SKM-1 treated with dmso at 0.1 percent for 144 hours (cell line): ENCODE measurements at regions not wholly inside any gene's neighbourhood (a gene's known extent, or its start where the extent isn't known, plus 50 kb on each side); places are given as distances from the start of the nearest gene placed in this dataset.

Experiments
- DNase-seq: peaks from one replicate; lab custom pipeline; 2025; ENCODE audit not compliant: unreplicated experiment; lab: John Stamatoyannopoulos, UW

DNA sequence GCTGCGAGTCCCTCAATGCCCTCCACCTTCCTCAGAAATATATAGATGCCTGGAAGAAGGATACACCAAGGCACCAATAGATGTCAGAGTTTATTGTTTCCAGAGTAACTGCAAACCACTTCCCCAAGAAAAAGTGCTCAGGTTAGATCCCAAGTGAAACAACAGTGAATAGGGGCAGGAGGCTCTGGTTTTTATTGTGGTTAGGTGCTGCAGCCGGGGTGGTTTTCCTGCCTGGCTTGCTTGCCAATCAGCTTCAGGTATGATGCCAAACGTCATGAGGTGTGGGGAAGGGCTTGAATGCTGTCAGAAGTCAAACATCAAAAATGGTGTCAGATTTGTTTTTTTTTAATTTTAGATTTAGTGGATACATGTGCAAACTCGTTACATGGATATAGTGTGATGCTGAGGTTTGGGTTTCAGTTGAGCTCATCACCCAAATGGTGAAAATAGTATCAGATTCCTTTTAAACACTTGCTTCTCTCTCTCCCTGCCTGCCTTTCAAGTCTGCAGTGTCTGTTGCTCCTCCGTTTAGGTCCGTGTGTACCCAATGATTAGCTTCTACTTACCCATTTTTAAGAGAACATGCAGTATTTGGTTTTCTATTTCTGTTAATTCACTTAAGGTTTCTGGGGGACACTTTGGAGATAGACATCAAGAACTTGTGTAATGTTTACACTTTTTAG lies 1317.0 kb downstream of the MRPL39 start:
- no peak for DNase-seq

DNA sequence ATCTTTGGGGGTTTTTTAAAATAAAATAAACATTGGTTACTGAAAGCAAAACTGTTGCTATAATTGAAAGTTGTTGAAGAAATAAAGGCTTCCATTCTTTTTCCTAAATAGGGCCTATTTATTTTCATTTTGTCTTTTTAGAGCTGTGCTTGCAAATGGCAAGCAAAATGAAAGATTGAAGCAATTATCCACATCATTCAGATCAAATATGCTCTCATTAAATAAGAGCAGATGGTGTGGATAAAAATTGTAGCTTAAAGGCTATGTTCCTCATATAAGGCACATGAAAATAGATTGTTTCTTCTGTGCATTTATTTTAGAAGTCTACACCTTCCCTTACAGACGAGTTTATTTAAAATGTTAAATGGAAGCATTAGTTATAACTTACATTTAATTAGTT lies 1317.7 kb downstream of the MRPL39 start:
- no peak for DNase-seq

DNA sequence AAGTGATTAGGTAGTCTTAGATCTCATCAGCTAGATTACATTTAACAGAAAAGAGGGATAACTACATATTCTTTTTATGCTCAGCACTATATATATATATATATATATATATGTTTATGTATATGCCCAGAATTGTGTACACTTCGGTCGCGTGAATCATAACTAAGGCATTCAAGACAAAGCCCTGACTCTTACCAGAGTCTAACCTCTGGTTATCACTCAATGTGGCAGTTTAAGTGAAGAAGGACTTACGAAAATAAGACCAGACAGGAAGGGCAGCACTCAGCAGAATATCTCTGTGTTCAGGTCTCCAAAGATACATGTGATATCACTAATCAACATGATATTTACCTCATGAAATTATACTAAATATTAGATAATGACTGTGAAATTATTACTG lies 1326.7 kb downstream of the MRPL39 start:
- DNase-seq, result no peak

DNA sequence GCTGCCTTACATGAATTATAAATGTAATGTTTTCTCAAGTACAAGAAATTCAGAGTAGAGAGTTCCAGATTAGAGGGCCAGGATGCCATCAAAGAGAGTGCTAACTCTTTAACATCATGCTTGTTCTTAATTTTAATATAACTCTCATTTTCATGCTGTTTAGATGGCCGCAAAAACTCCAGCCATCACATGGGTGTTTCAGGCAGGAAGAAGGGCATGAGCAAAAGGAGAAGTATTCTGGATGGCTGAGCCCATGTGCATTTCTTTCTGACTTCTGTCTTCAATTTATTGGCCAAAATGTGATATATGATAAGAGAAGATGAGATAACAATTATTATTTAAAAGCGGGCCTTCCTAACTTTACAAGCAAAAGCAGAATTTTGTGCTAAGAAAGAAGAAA lies 1328.6 kb downstream of the MRPL39 start:
- DNase-seq, result no peak

- no peak for DNase-seq
Measured at GRCh38 chr21:24276204-24276603, 1331.1 kb downstream of the MRPL39 start.

DNA sequence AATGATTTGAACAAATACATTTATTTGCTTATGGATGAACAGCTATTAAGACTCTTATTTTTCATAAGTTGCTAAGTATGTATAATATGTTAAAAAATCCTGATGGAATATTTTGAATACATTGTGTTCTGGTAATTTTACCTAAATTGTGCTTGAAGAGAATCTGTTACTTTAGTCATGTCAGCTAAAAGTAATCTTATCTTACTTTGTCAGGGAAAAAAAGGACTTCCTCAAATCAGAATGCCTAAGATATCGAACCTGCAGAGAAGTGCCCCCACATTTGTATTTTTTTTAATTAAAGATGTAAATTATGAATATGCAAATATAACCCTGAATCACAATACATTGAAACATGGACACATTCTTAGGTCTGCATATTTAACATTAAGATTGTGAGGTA lies 1331.7 kb downstream of the MRPL39 start:
- no peak for DNase-seq

DNA sequence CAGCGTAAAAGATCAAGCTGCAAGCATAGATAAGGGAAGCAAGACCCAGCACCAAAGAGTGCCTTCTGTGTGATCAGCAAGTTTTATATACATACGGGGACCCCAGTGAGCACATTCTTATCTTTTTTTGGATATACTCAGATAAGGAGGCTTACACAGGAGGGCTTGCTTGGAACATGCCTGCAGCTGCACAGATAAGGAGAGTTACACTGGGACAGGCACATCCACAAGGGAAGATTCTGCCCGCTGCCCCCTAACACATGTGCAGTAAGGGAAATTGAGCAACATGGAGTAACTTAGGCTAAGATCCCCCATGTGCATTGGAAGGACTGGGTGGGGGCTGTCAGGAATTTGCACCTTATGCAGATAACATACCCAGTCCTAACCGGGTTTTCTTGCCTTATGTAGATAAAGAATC lies 1334.8 kb downstream of the MRPL39 start:
- DNase-seq, result no peak

DNA sequence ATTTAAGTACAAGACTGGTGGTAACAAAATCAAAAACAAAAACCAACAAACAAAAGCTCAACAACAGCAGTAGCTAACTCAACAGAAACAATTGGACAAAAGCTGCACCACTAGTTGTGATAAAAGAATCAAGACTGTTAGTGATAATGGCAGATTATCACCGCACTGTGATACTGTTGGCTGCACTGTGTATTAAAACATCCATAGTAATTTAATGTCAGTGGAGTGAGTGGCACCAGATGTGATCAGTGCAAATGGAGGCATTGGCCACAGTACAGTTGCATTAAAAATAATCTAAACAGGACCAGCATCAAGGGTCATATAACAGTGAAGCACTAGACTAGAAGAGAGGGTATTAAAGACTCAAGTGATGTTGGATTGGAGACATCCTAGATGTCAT lies 1341.3 kb downstream of the MRPL39 start:
- DNase-seq, result no peak

- no peak for DNase-seq
Measured at GRCh38 chr21:24260751-24261150, 1346.5 kb downstream of the MRPL39 start.

- DNase-seq, result no peak
Measured at GRCh38 chr21:24259241-24259640, 1348.0 kb downstream of the MRPL39 start.

DNA sequence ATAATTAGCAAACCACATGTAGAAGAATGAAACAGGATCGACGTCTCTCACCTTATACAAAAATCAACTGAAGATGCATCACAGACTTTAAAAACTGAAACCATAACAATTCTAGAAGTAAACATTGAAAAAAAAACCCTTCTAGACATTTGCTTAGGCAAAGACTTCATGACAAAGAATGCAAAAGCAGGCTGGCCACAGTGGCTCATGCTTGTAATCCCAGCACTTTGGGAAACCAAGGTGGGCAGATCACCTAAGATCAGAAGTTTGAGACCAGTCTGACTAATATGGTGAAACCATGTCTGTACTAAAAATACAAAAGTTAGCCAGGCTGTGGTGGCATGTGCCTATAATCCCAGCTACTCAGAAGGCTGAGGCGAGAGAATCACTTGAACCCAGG lies 1351.7 kb downstream of the MRPL39 start:
- no peak for DNase-seq

DNA sequence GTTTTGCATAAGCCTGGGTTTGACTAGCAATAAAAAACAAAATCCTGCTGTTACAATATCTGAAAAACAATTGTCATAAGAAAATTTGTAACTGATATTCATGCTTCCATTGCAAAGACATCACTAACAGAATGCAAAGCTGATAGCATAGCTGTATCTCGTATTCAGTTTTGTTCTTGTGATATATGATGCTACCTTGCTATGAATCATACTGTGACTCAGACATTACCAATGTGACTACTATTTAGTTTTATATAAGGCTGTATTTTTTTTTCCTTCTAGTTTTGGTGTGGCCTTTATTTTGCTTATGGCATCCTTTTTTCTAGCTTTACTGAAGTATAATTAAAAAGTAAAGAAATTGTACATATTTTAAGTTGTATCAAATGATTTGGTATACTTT lies 1381.8 kb downstream of the MRPL39 start:
- DNase-seq, result no peak

GRCh38 chr21:24224422-24224821 lies 1382.9 kb downstream of the MRPL39 start:
- DNase-seq, result no peak

DNA sequence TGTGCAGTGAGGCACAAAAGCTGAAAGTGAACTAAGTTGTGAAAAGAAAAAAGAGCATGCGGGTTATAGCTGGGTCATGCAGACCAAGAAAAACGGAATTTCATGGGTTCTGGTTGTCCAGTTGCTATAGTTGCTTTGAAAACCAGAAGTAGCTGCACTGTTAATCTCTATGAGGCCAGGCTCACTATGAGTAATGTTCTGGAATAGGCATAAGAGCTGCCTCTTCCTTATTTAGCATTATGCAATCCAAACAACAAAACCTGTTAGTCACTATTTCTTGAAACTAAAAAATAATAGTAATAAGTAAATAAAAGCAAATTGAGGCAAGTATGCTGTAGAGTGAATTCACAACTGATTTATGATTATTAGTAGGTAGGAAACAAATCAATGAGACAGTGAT lies 1383.7 kb downstream of the MRPL39 start:
- DNase-seq, result peak; percentile 57

- DNase-seq, result no peak
Measured at GRCh38 chr21:24222676-24223075, 1384.6 kb downstream of the MRPL39 start.

DNA sequence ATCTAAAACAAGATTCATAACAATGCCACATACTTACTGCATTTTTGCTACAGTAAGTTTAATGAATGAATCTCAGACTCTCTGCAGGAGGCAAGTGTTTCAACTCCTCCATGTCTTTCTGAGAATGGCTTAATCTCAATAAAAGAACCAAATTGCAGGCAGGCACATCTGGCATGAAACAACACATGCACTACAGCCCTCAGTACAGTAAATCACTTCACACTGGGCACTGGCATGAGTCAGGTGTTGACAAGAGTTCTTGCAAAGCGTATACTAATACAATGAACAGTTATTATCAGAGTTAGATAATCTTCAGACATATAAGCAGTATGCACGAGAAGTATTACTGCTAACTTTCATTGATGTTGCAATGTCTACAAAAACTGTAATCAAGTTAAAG lies 1386.8 kb downstream of the MRPL39 start:
- DNase-seq, result no peak

DNA sequence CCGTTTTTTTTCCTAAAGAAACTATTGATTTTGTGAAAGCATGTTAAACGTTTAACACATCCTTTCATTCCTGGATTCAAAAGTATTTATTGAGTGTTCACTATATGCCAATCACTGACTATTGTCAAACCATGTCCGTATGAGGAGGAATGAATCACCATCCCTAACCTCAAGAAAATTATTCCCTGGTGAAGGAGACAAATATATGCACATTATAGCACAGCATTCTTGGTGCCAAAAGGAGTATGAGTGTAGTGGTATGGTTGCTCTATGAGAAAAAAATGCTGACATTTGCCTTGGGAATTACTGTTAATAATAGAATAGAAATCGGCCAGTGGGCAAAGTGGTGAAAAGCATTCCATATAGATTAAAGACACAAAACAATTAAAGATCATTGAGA lies 1390.1 kb downstream of the MRPL39 start:
- DNase-seq, result no peak

DNA sequence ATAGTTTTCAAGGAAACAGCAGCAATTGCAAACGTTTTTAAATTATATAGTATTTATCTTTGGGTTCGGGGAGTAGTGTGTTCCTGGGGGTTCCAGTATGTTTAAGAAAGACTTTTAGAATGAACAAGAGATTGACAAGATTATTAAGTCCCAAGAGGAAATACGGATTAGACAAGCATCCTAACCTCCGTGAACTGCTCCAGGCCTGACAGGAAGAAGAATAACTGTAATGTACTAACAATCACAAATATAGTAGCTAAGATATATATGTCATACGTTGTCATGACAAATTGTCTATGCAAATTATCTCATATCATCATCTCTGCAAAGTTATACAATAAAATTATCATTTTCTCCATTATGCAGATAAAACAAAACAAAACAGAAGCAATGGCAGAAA lies 1397.2 kb downstream of the MRPL39 start:
- no peak for DNase-seq

DNA sequence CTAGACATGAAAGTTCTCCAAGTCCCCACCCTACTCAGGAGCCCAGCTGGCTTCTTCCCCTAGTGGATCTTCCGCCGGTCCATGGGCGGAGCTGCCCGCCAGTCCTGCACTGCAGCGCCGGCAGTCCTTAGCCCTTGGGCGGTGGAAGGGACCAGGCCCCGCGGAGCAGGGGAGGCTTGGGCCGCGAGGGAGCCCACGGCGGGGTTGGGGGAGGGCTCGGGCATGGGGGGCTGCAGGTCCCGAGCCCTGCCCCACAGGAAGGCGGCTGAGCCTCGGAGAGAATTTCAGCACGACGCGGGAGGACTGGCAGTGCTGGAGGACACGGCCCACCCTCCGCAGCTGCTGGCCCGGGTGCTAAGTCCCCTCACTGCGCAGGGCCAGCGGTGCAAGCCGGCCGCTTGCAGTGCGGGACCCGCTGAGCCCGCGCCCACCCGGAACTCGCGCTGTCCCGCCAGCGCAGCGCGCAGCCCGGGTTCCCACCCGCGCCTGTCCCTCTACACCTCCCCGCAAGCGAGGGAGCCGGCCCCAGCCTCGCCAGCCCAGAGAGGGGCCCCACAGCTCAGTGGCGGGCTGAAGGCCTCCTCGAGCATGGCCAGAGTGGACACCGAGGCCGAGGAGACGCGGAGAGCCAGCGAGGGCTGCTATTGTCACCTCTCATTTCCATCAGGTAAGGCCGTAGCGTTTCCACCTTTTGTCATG lies 1398.6 kb downstream of the MRPL39 start:
- no peak for DNase-seq

- no peak for DNase-seq
Measured at GRCh38 chr21:24205319-24205718, 1402.0 kb downstream of the MRPL39 start.

GRCh38 chr21:24204641-24205040 lies 1402.6 kb downstream of the MRPL39 start:
- no peak for DNase-seq

DNA sequence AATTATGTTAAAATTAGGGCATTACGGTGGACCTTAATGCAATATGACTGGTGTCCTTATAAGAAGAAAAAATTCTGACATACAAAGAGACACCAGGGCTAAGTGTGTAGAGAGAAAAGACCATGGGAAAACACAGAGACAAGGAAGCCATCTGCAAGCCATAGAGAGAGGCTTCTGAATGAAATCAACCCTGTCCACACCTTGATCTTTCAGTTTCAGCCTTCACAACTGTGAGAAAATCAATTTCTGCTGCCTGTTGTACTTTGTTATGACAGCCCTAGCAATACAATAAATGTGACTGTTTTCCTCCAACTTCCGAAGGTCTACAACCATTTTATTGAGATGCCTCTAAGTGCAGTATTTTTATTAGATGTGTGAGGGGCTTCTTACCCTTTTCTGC lies 1407.2 kb downstream of the MRPL39 start:
- DNase-seq, result no peak

- no peak for DNase-seq
Measured at GRCh38 chr21:24197923-24198322, 1409.4 kb downstream of the MRPL39 start.
